GM19324 (cell line): ENCODE measurements at regions not wholly inside any gene's neighbourhood (a gene's known extent, or its start where the extent isn't known, plus 50 kb on each side); places are given as distances from the start of the nearest gene placed in this dataset.
"Not testable (repeated sequence)": the region's sequence is repeated elsewhere in the genome, so short reads cannot be mapped to it uniquely, and the experiment has no call there.

Source experiments
- ATAC-seq: cut with Tn5 transposase; IDR thresholded peaks from one replicate; pipeline ENCODE4 v1.9.1; 2021; ENCODE audit warnings: mild to moderate bottlenecking, moderate library complexity; ENCODE audit not compliant: unreplicated experiment, low FRiP score

DNA sequence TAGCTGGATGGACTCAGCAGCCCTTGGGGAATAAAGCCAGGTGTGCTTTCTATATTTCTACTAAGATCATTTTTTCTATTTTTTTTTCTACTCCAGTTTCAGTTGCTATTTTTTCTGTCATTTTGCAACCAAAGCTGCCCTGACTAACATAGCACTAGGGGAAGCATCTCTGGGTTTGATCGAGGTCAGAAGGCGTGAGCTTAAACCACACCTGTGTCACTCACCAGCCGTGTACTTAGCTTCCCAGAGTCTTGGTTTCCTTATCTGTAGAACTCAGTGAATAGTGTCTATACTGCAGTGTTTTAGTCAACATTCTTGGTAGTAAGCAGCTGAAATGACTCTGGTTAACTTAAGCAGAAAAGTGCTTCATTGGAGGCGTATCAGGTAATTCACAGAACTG lies 489.6 kb upstream of the SPRED2 start:
- no peak for ATAC-seq

DNA sequence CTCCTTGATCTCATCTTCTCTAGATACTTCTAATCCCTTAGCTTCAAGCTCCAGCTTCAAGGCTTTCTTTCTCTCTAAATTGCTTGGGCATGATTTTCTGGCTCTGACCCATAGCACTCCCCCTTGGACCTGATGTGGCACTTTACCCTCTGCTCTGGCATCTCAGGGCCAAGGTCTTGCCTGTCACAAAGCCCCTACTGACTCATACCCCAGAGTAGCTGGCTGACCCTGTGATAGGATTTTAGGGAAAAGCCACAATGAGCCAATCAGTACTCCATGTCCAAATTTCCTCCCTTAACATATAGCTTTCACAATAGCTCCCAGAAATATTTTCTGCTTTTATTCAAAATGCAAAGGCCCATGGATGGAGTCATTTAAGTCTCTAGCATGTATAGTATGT lies 488.7 kb upstream of the SPRED2 start:
- ATAC-seq = no peak

DNA sequence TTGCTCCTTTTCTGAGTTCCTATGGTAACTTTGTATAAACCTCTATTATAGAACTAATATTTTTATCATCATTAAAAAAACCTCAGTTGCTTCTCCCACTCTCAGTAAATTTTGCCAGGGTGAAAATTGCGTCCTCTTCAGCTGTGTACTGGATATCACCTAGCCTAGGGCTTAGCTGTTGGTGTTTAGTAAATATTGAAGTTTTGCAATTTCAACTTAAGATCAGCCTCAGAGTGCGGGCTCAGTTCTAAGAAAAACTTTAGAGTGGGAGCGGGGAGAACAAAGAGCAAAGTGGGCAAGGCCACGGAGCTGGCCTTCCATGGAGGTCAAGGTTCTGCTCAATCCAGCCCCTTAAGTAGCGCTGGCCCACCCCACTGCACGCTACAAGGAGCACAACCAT lies 488.3 kb upstream of the SPRED2 start:
- no peak for ATAC-seq

DNA sequence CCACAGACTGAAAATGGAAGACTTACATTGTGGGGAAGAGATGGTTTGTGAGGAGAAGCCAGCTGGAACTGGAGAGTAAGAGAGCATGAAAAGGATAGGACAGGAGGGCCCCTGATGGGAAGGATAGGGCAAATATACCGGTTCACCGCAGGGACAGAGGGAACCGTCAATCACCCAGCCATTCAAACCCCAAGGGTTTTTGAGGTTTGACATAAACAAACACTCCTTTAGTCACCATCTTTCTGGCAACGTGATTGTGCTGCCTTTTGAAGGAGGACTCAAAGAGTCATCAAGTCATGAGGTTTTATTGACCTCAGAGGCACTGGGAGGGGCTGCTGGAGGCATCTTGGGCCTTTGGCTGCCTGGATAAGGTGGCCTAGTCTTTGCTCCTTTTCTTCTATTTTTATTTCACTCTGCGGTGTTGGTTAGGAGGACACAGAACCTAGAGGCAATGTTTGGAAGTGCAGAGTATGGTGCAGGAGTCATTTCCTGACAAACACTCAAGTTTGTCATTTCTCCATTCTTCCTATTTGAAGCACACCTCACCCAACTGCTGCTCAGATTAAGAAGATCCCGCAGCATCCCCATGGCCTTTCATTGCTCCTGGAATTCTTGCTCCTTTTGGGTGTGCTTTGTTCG lies 487.3 kb upstream of the SPRED2 start:
- no peak for ATAC-seq

DNA sequence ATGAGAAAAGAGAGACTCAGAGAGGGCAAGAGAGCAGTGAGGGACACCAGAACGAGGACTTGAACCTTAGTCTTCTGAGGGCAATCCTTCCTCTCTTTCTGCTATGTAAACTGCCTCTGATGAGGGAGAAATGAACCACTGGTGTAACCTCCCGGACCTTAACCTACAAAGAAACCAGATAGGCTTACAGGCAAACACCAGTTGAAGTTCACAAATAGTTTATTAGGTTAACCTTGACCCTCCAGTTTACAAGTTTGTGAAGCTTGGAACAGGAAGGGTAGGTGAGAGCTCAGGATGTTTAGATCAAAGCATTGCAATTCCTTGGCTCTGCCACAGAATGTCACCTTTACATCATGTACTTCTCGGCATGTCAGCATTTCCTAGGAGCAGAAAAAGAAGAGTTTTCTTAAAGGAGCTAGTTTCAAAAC lies 486.4 kb upstream of the SPRED2 start:
- ATAC-seq = no peak

DNA sequence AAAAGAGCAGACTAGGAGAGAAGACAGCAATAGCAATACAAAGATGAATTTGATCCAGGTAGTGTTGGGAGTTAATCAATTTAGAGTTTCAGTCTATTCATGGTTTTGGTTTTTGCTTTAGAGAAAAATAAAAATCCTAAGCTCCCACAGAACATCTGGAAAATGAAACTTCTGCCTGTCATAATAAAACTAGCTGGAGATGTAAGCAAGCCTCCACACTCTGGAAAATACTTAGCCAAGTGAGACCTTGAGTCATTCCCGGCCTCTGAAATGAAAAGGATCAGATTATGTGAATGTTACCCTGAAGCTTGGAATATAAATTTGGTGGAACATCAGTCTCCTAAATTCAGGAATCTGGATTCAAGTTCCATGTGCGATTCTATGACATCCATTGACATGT lies 485.6 kb upstream of the SPRED2 start:
- ATAC-seq = no peak

DNA sequence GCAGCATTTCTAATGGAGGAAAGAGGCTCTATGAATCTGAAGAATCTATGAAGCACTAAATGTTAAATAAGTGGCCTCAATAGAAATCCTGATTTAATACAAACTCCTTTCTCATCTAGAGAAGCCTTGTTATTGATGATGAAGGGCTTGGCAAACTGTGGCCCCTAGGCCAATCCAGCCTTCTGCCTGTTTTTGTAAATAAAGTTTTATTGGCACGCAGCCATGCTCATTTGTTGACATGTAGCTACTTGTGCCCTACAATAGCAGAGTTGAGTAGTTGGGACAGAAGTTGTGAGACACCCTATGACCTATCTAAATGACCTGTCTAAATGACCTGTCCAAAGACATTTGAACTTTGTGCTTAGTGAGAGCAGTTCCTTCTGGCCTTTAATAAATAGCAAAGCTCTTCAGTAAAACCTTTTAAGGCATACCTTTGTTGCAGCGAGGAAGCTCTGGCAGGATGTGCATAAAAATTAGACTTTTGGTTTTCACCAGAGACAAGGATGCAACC lies 484.4 kb upstream of the SPRED2 start:
- no peak for ATAC-seq

DNA sequence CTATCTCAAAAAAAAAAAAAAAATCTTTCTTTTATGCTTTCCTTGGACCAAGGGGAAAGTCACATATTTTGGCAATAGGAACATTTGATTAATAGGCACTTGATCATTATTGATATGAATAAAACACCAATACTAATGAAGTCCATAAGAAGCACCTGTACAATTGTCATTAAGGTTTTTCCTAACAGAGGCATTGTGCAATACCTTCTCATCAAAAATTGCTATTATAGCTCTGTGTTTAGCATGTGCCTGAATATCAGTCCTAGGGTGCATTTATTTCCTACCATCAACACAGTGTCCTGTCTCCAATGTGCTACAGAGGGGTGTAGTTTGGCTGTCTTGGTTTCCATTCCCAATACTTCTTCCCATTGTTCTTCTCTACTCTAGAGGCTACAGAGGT lies 483.8 kb upstream of the SPRED2 start:
- no peak for ATAC-seq

DNA sequence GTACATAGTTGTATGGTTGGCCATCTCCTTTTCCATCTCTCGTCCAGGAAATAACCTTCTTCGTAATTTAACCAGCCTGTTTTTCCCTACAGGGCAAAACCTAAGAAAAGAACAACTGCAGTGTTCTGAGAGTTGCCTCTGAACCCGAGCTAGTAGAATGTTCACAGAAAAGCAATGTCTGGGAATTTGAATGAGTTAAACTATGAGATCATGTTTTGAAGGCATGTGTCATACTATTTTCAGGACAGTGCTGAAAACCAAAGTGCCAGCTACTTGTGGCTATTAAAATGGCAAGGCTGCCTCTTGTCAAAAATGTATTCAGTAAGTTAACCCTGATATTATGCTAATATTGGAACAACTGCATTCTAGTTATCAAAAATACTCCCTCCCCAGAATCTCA lies 482.9 kb upstream of the SPRED2 start:
- no peak for ATAC-seq

DNA sequence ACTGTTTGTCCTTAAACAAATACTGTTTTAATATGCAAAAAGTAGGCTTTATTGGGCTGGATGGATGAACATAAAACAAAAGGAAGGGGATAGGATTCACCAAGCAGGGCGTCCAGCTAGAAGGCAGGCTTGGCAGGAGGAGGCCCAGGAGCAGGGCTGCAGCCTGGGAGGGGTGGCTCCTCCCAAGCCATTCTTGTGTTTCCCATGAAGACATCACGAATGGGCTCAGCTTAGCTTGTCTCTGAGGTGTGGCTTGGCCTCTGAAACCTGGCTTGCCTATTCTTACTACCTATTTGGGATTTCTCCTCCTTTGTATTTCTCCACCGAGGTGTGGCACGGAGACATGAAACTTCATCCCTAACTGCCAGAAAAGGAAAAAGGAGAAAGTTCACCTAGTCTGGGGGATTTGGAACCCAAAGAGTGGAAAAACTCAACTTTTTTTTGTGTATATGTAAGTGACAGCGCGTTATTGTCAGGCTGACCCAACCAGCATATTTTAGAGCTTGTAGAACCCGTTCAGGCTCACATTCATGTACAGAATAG lies 481.9 kb upstream of the SPRED2 start:
- no peak for ATAC-seq

DNA sequence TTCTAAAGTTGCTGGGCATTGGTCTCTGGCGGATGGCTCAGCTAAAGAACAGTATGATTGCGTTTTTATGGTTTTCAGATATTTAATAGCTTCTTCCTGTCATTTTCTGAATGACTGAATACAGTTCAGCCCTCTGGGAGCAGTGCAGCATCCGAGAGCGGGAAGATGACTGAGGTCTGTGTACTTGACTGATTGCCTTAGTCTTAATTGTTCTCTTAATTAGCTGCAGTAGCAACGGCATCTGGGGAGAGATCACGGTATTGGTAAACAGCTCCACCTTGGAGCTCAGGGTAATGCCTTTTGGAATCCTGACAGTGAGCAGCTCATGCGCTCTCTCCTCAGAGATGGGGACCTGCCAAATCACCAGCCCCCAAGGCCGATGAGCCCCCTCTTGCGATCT lies 481.4 kb upstream of the SPRED2 start:
- no peak for ATAC-seq

DNA sequence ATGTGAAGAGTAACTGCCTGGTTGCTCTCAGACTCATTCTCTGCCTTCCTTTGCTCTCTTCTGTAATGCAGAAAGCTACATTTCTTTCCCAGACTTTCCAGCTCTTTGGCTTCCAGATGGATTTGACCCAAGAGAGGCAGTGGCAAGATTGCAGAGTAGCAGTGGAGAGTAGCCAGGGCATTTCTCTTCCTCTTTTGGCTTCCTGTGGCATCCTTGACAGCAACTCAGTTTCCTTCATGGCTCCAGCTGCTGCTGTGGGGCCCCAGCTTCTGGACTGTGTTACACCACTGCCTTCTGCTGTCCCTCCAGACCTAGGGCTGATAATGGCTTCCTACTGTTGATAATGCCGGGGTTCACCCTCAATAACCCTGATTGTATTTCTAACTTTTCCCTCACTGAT lies 469.4 kb upstream of the SPRED2 start:
- no peak for ATAC-seq

DNA sequence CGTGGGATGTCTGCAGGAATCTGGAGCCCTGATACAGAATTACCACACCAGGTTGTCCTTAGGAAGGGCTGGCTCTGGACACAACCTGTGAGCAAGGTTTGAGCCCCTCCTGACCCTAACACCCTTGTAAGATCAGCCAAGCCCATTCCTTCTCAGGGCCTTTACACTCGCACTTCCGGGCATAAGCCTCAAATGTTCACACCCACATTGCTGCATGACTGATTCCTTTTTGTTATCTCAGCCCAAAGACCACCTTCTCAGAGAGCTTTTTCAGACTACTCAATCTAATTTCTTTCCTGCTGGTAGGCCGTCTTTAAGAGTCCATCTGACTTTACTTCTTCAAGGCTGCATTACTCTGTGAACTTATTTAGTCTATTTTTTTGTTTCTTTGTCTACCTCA lies 464.0 kb upstream of the SPRED2 start:
- no peak for ATAC-seq

DNA sequence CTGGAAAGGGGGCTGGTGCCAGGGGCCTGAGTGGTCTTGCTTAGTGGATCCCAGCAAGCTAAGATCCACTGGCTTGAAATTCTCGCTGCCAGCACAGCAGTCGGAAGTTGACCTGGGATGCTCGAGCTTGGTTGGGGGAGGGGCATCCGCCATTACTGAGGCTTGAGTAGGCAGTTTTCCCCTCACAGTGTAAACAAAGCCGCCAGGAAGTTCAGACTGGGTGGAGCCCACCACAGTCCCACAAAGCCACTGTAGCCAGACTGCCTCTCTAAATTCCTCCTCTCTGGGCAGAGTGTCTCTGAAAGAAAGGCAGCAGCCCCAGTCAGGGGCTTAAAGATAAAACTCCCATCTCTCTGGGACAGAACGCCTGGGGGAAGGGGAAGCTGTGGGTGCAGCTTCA lies 457.7 kb upstream of the SPRED2 start:
- not testable (repeated sequence) for ATAC-seq

DNA sequence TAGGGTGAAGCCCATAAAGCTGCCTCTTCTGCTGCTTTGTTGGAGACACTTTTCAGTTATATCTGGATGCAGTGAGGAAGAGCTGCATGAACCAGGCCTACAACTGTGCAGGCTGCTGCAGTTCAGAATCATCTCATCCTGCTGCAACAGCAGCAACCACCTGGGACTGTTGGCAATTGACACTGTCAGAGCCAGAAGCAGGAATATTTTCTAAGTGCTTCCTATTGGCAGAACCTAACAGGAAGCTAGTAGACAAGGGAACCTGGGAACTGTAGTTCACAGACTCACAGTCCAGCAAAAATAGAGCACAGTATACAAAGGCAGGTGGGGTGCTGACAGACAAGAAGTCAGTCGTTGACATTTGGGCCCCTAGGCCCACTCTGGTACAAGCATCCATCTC lies 452.9 kb upstream of the SPRED2 start:
- no peak for ATAC-seq

DNA sequence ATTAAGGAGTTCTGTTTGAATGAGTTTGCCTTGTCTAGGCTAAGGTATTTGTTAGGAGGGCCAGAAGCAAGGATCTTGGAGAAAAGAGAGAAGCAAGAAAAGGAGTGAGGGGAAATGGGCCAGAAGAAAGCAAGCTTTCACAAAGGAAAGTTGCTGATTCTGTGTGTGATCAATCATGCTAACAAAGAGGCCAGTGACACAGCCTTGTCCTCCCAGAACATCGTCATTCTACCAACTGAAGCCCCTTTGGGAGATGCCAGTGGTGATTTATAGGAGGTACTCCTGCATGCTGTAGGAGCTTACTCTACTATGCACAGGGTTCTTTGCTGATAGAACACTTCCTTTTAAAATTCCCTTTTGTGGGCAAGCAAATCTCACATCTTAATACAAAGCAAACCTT lies 449.2 kb upstream of the SPRED2 start:
- ATAC-seq = no peak

DNA sequence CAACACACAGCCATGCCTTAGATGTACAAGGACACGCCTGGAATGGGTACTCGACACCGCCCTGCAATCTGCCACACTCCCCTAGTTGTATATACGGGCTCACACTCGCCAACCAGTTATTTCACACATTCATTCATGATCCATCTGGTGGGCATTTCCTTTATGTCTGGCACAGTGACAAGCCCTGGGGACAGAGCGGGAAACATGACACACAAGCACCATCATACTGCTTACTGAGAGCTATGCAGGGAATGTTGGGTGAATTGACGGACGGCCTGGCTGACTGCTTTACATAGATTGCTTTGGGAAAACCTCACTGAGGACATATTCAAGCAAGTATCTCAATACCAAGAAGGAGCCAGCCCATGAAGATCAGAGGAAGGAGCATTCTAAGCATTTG lies 448.0 kb upstream of the SPRED2 start:
- no peak for ATAC-seq

DNA sequence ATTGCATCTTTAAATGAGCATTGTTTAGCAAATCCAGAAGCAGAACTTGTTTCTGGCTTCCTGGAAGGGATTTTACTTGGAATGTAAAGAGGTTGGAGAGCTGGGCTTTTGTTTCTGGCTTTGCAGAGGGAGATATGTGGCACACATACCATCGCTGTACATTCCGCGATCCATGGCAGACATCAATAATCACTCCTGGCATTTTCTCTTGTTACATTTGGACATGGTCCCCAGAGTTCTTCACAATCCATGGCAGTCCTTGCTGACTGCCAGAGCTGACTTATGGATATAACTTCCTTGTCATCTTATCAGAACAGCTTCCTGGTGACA lies 445.6 kb upstream of the SPRED2 start:
- no peak for ATAC-seq

DNA sequence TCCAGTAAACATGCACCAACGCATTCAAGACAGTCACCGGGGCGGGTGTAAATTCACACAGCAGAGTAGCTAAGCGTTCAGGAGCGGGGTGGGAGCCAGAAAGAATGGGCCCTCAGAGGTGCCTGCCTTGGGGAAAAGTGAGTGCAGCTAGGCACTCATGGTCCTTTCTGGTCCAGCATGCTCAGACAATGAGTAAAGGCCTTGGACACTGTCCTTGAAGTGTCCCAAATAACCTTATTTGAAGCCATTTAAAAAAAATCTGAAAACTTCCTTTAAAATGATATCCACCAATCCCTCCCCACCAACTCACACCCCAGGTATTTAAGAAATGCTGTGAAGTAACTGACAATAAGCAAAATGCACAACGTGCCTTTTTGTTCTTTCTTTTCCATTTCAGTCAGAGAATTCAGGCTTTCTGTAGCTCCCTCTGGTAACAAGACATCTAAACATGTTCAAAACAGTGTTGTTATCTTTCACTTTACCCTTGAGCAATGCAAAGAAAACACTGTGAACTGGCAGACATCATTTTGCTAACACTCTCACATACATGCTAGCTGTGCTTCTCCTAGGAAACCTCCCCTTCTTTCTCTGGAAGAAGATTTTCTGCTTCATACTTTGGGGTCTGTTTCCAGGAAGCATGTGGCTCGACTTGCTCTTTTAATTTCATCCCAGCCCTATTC lies 445.1 kb upstream of the SPRED2 start:
- no peak for ATAC-seq

DNA sequence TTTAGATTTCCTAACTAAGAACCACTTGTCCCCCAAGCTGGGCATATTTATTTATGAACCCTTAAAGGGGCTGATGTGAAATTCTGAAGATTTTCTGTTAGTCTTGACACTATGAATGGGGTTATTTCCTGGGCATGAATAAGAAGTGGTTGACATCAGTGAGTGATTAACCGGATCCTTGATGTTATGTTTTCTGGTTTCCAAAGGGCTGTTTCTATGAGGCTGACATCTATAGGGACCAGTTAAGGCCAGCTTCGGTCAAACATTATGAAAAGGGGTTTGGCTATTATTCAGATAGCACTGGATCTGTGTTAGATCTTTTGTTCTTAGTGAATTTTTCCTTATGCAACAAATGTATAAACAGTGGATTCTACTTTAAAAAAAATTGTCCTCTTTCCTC lies 443.7 kb upstream of the SPRED2 start:
- no peak for ATAC-seq

DNA sequence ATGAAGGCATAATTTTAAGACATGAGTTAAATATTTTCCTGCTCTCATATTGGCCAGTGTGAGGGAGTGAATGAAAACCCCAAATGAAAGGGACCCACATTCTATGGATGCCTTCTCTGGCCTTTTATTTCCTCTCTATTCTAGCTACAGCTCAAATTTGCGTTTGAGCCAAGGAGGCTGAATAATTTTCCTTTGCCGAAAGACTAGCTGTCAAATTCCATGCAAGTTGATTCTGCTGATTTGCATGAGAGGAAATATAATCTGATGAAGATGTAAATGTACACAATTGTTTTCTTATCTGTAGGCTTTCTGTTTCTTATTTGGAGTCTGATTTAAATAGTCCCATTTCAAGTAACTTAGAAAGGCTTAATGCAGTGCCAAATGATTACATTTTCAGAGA lies 438.4 kb upstream of the SPRED2 start:
- no peak for ATAC-seq

DNA sequence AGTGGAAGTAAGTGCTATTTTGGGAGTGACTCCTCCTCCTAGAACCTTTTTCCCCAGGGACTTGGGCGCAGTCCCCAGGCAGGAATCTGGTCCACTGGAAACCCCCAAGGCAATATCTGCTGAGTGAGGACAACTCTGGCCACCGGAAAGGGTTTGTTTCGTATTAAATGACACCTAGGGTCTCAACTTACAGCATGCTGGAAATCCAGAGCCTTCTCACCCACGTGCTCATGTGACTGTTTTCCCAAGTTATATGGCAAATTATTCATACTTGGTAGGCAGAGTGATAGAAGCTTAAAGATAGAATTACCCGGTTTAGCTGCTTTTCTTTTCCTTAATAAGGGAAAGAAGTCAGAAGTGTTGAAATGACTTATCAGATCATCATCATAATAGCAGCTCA lies 436.9 kb upstream of the SPRED2 start:
- no peak for ATAC-seq
